ENCODE measurements at regions not wholly inside any gene's neighbourhood (a gene's known extent, or its start where the extent isn't known, plus 50 kb on each side); places are given as distances from the start of the nearest gene placed in this dataset.

DNA sequence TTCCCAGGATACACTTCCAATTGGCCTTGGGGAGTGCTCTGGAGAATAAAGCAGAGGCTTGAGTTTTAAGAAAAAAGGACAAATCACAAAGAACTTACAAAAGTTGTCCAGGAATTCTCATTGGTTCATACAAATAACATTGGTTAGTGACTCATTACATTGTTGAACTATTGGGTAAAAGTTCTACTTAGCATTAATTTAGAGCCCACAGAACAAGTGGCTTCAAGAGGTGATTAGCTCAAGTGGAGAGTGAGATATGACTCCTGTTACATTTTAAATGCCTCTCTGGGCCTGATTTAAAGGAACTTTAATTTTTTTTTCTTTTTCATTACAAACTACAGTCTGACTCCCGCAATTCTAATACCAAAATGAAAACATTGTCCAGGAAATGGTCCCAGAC, 72.9 kb downstream of the ASCL4 start:
- Histone ChIP-seq H3K4me1 (peaks cover 0 to 20% (median 9%) of the 10 kb centered on the region in 4 donors), H3K4me3 (no peak overlapping the region), H3K9me3 (no peaks in the 10 kb centered on the region), H3K36me3 (no peaks in the 10 kb centered on the region), H3K27me3 (peaks cover 74% of the 10 kb centered on the region), H3K27ac (no peak overlapping the region)
- TF ChIP-seq POLR2AphosphoS5 (IDR thresholded peaks at IDR 0.05), result no peak
- TF ChIP-seq, protein P1, sequence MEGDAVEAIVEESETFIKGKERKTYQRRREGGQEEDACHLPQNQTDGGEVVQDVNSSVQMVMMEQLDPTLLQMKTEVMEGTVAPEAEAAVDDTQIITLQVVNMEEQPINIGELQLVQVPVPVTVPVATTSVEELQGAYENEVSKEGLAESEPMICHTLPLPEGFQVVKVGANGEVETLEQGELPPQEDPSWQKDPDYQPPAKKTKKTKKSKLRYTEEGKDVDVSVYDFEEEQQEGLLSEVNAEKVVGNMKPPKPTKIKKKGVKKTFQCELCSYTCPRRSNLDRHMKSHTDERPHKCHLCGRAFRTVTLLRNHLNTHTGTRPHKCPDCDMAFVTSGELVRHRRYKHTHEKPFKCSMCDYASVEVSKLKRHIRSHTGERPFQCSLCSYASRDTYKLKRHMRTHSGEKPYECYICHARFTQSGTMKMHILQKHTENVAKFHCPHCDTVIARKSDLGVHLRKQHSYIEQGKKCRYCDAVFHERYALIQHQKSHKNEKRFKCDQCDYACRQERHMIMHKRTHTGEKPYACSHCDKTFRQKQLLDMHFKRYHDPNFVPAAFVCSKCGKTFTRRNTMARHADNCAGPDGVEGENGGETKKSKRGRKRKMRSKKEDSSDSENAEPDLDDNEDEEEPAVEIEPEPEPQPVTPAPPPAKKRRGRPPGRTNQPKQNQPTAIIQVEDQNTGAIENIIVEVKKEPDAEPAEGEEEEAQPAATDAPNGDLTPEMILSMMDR (IDR thresholded peaks at IDR 0.05), result no peak
- TF ChIP-seq EP300 (IDR thresholded peaks at IDR 0.05; ENCODE audit: low read depth), result no peak
- TF ChIP-seq POLR2A (IDR thresholded peaks at IDR 0.05), result no peak
- 50 to 64% methylated on average over 1 of the region's 1 CpG for WGBS, 2 donors (ENCODE audit: low coverage in 1 of 2)
- DNase-seq, result no peak
- intact Hi-C loops (cut with DNase I; ENCODE audit: low total_unique reads) (no loop called here), in situ Hi-C loops (cut with MboI; ENCODE audit: low pct_ligation_motif_present in 1 of 4, low pct_unique_long_range_greater_than_20kb in 1 of 4, low sequenced_read_pairs in 3 of 4) (no loop called here)

DNA sequence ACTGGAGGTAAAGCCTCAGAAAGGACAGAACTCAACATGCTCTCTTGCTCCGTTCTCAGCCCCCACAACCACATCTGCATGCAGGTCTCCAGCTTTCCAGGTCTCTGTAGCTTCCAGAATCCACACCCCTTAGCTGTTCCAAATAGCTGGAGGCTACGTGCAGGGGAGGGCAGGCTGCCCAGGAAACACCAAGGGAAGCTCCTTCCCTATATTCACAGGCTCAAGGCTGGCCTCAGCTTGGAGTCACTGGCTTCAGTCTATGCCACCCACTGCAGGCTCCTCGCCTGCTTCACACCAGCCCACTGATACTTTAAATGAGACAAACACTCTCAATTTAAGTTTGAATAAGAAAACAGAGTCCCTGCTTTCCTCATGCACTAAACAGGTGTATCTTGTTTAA, 73.3 kb downstream of the ASCL4 start:
- DNase-seq, result no peak
- peaks cover 72% of the 10 kb centered on the region for H3K27me3 ChIP-seq
- TF ChIP-seq POLR2A (IDR thresholded peaks at IDR 0.05), result no peak
- TF ChIP-seq EP300 (IDR thresholded peaks at IDR 0.05; ENCODE audit: low read depth), result no peak
- TF ChIP-seq, protein P1 (IDR thresholded peaks at IDR 0.05), result no peak
- no peak for TF ChIP-seq POLR2AphosphoS5 (IDR thresholded peaks at IDR 0.05)
- intact Hi-C loops (cut with DNase I; ENCODE audit: low total_unique reads) (no loop called here), in situ Hi-C loops (cut with MboI; ENCODE audit: low pct_ligation_motif_present in 1 of 4, low pct_unique_long_range_greater_than_20kb in 1 of 4, low sequenced_read_pairs in 3 of 4) (no loop called here)
- H3K4me3 ChIP-seq, result no peak overlapping the region
- peaks cover 0 to 19% (median 9%) of the 10 kb centered on the region in 4 donors for H3K4me1 ChIP-seq
- no peaks in the 10 kb centered on the region for H3K9me3 ChIP-seq
- no peaks in the 10 kb centered on the region for H3K36me3 ChIP-seq
- WGBS, 2 donors (ENCODE audit: low coverage in 1 of 2), result 43 to 46% methylated on average over 2 to 3 of the region's 3 CpGs
- H3K27ac ChIP-seq, result no peak overlapping the region

DNA sequence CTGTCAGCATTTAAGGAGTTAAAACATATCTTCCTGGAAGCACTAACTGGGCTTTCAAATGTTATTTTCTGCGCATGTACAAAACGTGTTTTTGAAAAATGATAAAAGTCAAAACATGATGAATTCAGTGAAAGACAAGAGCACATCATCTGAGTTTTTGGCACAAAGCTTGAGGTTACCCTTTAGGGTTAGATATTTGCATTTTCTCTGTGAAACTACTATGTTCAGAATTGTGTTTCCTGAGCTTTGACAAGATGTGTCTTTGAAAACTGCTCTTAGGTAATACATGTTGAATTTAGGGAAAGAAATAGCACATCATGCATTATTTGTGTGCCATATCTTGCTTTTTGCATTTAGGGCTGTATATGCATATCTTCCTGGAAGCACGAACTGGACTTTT, 79.0 kb downstream of the ASCL4 start:
- no peaks in the 10 kb centered on the region for H3K4me1 ChIP-seq
- no peak overlapping the region for H3K27ac ChIP-seq
- no peak for DNase-seq
- no peaks in the 10 kb centered on the region for H3K36me3 ChIP-seq
- WGBS, 2 donors (ENCODE audit: low coverage in 1 of 2), result 33 to 42% methylated on average over 3 of the region's 3 CpGs
- H3K9me3 ChIP-seq, result no peaks in the 10 kb centered on the region
- in situ Hi-C loops (cut with MboI; ENCODE audit: low pct_ligation_motif_present in 1 of 4, low pct_unique_long_range_greater_than_20kb in 1 of 4, low sequenced_read_pairs in 3 of 4) (no loop called here), intact Hi-C loops (cut with DNase I; ENCODE audit: low total_unique reads) (no loop called here)
- no peak overlapping the region for H3K4me3 ChIP-seq
- TF ChIP-seq POLR2A (IDR thresholded peaks at IDR 0.05), result no peak
- H3K27me3 ChIP-seq, result peaks cover 61% of the 10 kb centered on the region

DNA sequence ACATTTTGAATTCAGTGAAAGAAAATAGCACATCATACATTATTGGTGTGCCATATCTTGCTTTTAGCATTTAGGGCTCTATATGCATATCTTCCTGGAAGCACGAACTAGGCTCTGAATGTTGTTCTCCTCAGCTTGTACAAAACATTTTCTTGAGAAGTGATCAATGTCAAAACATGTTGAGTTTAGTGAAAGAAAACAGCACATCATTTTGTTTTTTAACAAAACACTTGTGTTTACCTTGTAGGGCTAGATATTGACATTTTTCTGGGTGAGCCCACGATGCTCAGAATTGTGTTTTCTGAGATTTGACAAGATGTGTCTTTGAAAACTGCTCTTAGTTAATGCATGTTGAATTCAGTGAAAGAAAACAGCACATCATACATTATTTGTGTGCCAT, 81.0 kb downstream of the ASCL4 start:
- WGBS, 2 donors (ENCODE audit: low coverage in 1 of 2), result 68 to 79% methylated on average over 2 of the region's 2 CpGs
- Histone ChIP-seq H3K4me3 (no peak overlapping the region), H3K4me1 (no peaks in the 10 kb centered on the region), H3K27me3 (peaks cover 56% of the 10 kb centered on the region), H3K27ac (no peak overlapping the region), H3K9me3 (no peaks in the 10 kb centered on the region), H3K36me3 (no peaks in the 10 kb centered on the region)
- in situ Hi-C loops (cut with MboI; ENCODE audit: low pct_ligation_motif_present in 1 of 4, low pct_unique_long_range_greater_than_20kb in 1 of 4, low sequenced_read_pairs in 3 of 4) (no loop called here), intact Hi-C loops (cut with DNase I; ENCODE audit: low total_unique reads) (no loop called here)
- TF ChIP-seq POLR2AphosphoS5 (IDR thresholded peaks at IDR 0.05), result no peak
- TF ChIP-seq, protein P1 (IDR thresholded peaks at IDR 0.05), result no peak
- TF ChIP-seq EP300 (IDR thresholded peaks at IDR 0.05; ENCODE audit: low read depth), result no peak
- no peak for TF ChIP-seq POLR2A (IDR thresholded peaks at IDR 0.05)
- DNase-seq, result no peak

DNA sequence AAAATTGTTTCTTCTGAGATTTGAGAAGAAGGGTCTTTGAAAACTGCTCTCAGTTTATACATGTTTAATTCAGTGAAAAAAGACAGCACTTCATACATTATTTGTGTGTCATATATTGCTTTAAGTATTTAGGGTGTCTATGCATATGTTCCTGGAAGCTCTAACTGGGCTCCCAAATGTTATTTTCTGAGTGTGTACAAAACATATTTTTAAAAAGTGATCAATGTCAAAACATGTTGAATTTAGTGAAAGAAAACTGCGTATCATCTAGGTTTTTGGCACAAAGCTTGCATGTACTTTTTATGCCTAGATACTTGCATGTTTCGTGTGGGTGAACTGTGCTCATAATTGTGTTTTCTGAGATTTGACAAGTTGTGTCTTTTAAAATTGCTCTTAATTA, 81.6 kb downstream of the ASCL4 start:
- intact Hi-C loops (cut with DNase I; ENCODE audit: low total_unique reads) (no loop called here), in situ Hi-C loops (cut with MboI; ENCODE audit: low pct_ligation_motif_present in 1 of 4, low pct_unique_long_range_greater_than_20kb in 1 of 4, low sequenced_read_pairs in 3 of 4) (no loop called here)
- 48 to 50% methylated on average over 2 of the region's 2 CpGs for WGBS, 2 donors (ENCODE audit: low coverage in 1 of 2)
- TF ChIP-seq POLR2A (IDR thresholded peaks at IDR 0.05) (no peak), EP300 (IDR thresholded peaks at IDR 0.05; ENCODE audit: low read depth) (no peak), POLR2AphosphoS5 (IDR thresholded peaks at IDR 0.05) (no peak)
- TF ChIP-seq, protein P1 (IDR thresholded peaks at IDR 0.05), result no peak
- peaks cover 62% of the 10 kb centered on the region for H3K27me3 ChIP-seq
- no peak for DNase-seq
- H3K9me3 ChIP-seq, result no peaks in the 10 kb centered on the region
- no peak overlapping the region for H3K27ac ChIP-seq
- no peaks in the 10 kb centered on the region for H3K4me1 ChIP-seq
- no peak overlapping the region for H3K4me3 ChIP-seq
- no peaks in the 10 kb centered on the region for H3K36me3 ChIP-seq
